Endothelial cell of umbilical vein (primary cell): ENCODE measurements at regions not wholly inside any gene's neighbourhood (a gene's known extent, or its start where the extent isn't known, plus 50 kb on each side); places are given as distances from the start of the nearest gene placed in this dataset.

Experiments used
- EZH2 ChIP-seq: IDR thresholded peaks from 2 replicates; pipeline ENCODE4 v1.6.1; 2012; ENCODE audit warnings: borderline replicate concordance, low read depth, mild to moderate bottlenecking, moderate library complexity, low read length, inconsistent platforms; ENCODE audit not compliant: severe bottlenecking
- GATA2 ChIP-seq: IDR thresholded peaks from 2 replicates; pipeline ENCODE4 v1.7.0; 2011; ENCODE audit warnings: low read depth, mild to moderate bottlenecking, moderate library complexity, mixed read lengths, low read length; ENCODE audit not compliant: insufficient read length, insufficient read depth
- POLR2A ChIP-seq: IDR thresholded peaks from 2 replicates; pipeline ENCODE4 v1.6.1; 2012; ENCODE audit warnings: low read depth, mild to moderate bottlenecking, control low read depth, low read length
- POLR2AphosphoS5 ChIP-seq: IDR thresholded peaks from 2 replicates; pipeline ENCODE4 v1.6.1; 2012; ENCODE audit warnings: low read depth, mild to moderate bottlenecking, control low read depth, low read length, moderate library complexity; ENCODE audit not compliant: insufficient read depth
- TF ChIP-seq, protein P1 (sequence below), 2 donors: IDR thresholded peaks; 1 replicate in 1 of 2; 2 replicates in 1 of 2; pipeline ENCODE4 v1.5.1; 2011; ENCODE audit warnings: low read length in 2 of 2, mild to moderate bottlenecking in 2 of 2, moderate library complexity in 2 of 2, control low read depth in 1 of 2, inconsistent platforms in 1 of 2, low read depth in 1 of 2; ENCODE audit not compliant: insufficient read depth in 1 of 2; ENCODE audit errors: extremely low read depth in 1 of 2
- TF ChIP-seq, protein P2 (sequence below): IDR thresholded peaks from 2 replicates; pipeline ENCODE4 v1.6.1; 2011; ENCODE audit not compliant: insufficient read depth, insufficient read length

DNA sequence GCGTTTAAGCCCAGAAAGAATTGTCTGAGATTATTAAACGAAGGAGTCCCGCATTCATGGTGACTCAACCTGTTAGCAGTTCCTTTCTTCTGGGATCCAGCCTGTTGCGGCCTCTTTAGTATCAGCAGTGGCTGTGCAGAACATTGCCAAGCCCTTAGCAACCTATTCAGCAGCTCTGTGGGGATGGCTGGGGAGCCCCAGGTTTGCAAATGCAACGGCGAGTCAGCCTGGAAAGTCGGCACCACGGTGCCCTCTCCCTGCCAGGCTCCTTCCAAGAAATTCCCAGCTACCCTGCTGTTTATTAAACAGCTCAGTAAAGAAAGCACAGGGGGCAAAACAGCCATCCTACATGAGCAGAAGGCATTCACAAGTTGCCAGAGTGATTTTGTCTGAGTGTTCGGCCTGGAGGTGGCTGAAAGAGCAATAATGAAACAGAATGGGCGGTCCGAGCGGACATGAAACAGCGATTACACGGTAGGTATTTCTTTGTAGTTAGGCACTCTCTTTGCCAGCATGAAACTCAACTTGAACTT is 198.3 kb downstream of the BAMBI start:
- no peak for TF ChIP-seq POLR2A
- TF ChIP-seq, protein P1, sequence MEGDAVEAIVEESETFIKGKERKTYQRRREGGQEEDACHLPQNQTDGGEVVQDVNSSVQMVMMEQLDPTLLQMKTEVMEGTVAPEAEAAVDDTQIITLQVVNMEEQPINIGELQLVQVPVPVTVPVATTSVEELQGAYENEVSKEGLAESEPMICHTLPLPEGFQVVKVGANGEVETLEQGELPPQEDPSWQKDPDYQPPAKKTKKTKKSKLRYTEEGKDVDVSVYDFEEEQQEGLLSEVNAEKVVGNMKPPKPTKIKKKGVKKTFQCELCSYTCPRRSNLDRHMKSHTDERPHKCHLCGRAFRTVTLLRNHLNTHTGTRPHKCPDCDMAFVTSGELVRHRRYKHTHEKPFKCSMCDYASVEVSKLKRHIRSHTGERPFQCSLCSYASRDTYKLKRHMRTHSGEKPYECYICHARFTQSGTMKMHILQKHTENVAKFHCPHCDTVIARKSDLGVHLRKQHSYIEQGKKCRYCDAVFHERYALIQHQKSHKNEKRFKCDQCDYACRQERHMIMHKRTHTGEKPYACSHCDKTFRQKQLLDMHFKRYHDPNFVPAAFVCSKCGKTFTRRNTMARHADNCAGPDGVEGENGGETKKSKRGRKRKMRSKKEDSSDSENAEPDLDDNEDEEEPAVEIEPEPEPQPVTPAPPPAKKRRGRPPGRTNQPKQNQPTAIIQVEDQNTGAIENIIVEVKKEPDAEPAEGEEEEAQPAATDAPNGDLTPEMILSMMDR (IDR thresholded peaks at IDR 0.05; ENCODE audit: extremely low read depth in 1 of 2, insufficient read depth in 1 of 2, low read depth in 1 of 2, low read length in 2 of 2), result no peak
- no peak for TF ChIP-seq GATA2
- TF ChIP-seq EZH2, result no peak
- TF ChIP-seq, protein P2, sequence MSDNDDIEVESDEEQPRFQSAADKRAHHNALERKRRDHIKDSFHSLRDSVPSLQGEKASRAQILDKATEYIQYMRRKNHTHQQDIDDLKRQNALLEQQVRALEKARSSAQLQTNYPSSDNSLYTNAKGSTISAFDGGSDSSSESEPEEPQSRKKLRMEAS, result no peak
- TF ChIP-seq POLR2AphosphoS5, result no peak
